ENCODE measurements at regions not wholly inside any gene's neighbourhood (a gene's known extent, or its start where the extent isn't known, plus 50 kb on each side); places are given as distances from the start of the nearest gene placed in this dataset.
"Not testable (repeated sequence)": the region's sequence is repeated elsewhere in the genome, so short reads cannot be mapped to it uniquely, and the experiment has no call there.

DNA sequence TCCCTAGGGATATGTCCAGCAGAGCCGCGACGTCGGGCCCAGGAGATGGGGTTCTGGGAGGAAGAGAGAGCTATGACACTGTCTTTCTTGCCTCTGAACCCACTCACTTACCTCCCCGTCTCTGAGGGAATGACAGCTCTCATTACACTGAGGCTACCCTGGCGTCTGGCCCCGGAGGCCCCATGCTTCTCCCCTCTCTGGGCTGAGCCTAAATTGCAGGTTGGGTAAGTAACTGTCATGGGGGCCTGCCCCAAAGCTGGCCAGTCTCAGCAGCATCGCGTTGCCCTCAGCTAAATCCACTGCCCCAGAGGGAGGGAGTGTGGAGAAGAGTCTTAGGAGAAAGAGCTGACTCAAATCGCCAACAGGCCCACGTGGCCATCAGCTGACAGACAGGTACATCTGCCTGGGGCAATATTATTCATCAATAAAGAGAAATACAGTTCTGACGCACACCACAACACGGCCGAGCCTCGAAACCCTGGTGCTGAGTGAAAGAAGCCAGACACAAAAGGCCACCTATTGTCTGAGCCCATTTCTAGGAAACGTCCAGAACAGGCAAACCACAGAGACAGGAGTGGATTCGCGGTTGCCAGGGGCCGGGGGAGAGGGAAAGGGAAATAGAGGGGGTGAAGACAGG, 156.4 kb downstream of the C16orf95 start:
- DNase-seq (no peak), ATAC-seq (ENCODE audit: low FRiP score) (no peak)
- WGBS, 2 donors, result 80 to 81% methylated on average over 19 of the region's 19 CpGs

DNA sequence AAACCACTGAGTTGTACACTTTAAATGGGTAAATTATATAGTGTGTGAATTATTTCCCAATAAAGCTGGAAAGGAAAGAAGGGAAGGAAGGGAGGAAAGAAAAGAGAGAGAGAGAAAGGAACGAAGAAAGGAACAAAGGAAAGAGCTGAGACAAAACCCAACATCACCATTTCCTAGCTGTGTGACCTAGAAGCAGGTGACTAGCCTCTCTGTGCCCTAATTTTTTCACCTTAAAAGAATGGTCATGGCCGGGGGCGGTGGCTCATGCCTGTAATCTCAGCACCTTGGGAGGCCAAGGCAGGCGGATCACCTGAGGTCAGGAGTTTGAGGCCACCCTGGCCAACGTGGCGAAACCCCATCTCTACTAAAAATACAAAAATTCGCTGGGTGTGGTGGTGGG, 155.8 kb downstream of the C16orf95 start:
- intact Hi-C loops (cut with DNase I); H3K36me3 ChIP-seq (ENCODE audit: control insufficient read depth in 1 of 2, insufficient read depth in 2 of 2, low read length in 1 of 2); H3K27ac ChIP-seq (ENCODE audit: low read depth in 1 of 2, low read length in 2 of 2); H3K27me3 ChIP-seq (ENCODE audit: control insufficient read depth in 1 of 2, insufficient read depth in 2 of 2, low read length in 1 of 2); DNase-seq; H3K9me3 ChIP-seq (ENCODE audit: control insufficient read depth, low read length); ATAC-seq (ENCODE audit: low FRiP score); H3K4me1 ChIP-seq (ENCODE audit: control insufficient read depth in 1 of 2, insufficient read depth in 2 of 2, low read length in 2 of 2); H3K4me3 ChIP-seq (ENCODE audit: low read length in 2 of 2): not testable (repeated sequence)
- WGBS, 2 donors, result 94 to 96% methylated on average over 7 of the region's 7 CpGs

More for the DNA sequence above, 156.4 kb downstream of the C16orf95 start:
- Histone ChIP-seq H3K9me3 (ENCODE audit: control insufficient read depth, low read length) (no peaks in the 10 kb centered on the region), H3K4me1 (ENCODE audit: control insufficient read depth in 1 of 2, insufficient read depth in 2 of 2, low read length in 2 of 2) (no peaks in the 10 kb centered on the region), H3K36me3 (ENCODE audit: control insufficient read depth in 1 of 2, insufficient read depth in 2 of 2, low read length in 1 of 2) (no peaks in the 10 kb centered on the region), H3K4me3 (ENCODE audit: low read length in 2 of 2) (no peak overlapping the region), H3K27me3 (ENCODE audit: control insufficient read depth in 1 of 2, insufficient read depth in 2 of 2, low read length in 1 of 2) (no peaks in the 10 kb centered on the region), H3K27ac (ENCODE audit: low read depth in 1 of 2, low read length in 2 of 2) (no peak overlapping the region)
- intact Hi-C loops (cut with DNase I), result no loop called here

DNA sequence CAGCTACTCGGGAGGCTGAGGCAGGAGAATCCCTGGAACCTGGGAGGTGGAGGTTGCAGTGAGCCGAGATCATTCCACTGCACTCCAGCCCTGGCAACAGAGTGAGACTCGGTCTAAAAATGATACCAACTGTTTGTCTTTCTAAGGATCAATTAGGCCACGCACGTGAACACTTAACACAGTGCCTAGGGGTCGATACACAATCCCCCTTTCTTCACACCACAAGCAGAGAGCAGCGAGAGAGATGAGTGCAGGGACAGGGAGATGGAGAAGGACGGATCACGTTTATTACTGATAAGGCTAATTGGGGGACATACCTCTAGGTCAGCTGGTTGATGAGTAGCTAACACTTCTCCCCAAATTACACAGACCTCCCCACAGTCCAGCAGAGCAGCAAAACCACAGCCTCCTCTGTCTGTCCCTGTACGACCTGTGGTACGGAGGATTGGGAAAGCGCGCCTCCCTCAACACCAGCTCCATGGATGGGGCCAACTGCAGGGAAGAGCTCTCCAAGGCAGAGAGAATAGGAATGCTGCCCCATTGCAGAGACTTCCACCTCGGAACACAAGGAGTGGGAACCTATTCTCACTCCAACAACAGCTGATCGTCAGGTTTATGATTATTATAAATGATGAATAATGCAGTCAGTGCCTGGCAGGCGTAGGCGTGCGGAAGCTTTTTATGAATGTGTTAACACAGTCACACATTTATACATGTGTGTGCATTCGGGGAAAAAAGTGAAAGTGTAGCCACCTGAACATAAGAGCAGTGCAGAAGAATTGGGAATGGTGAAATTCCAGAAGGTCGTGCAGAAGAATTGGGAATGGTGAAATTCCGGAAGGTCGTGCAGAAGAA, 155.1 kb downstream of the C16orf95 start:
- intact Hi-C loops (cut with DNase I), result no loop called here
- no peak overlapping the region for H3K4me3 ChIP-seq (ENCODE audit: low read length in 2 of 2)
- no peaks in the 10 kb centered on the region for H3K9me3 ChIP-seq (ENCODE audit: control insufficient read depth, low read length)
- H3K4me1 ChIP-seq (ENCODE audit: control insufficient read depth in 1 of 2, insufficient read depth in 2 of 2, low read length in 2 of 2), result no peaks in the 10 kb centered on the region
- no peaks in the 10 kb centered on the region for H3K27me3 ChIP-seq (ENCODE audit: control insufficient read depth in 1 of 2, insufficient read depth in 2 of 2, low read length in 1 of 2)
- no peaks in the 10 kb centered on the region for H3K36me3 ChIP-seq (ENCODE audit: control insufficient read depth in 1 of 2, insufficient read depth in 2 of 2, low read length in 1 of 2)
- WGBS, 2 donors, result 88 to 91% methylated on average over 22 of the region's 22 CpGs
- ATAC-seq (ENCODE audit: low FRiP score) (no peak), DNase-seq (no peak)
- no peak overlapping the region for H3K27ac ChIP-seq (ENCODE audit: low read depth in 1 of 2, low read length in 2 of 2)

DNA sequence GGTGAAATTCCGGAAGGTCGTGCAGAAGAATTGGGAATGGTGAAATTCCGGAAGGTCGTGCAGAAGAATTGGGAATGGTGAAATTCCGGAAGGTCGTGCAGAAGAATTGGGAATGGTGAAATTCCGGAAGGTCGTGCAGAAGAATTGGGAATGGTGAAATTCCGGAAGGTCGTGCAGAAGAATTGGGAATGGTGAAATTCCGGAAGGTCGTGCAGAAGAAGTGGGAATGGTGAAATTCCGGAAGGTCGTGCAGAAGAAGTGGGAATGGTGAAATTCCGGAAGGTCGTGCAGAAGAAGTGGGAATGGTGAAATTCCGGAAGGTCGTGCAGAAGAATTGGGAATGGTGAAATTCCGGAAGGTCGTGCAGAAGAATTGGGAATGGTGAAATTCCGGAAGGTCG, 154.4 kb downstream of the C16orf95 start:
- H3K27ac ChIP-seq (ENCODE audit: low read depth in 1 of 2, low read length in 2 of 2); intact Hi-C loops (cut with DNase I); H3K9me3 ChIP-seq (ENCODE audit: control insufficient read depth, low read length); H3K4me1 ChIP-seq (ENCODE audit: control insufficient read depth in 1 of 2, insufficient read depth in 2 of 2, low read length in 2 of 2); ATAC-seq (ENCODE audit: low FRiP score); H3K27me3 ChIP-seq (ENCODE audit: control insufficient read depth in 1 of 2, insufficient read depth in 2 of 2, low read length in 1 of 2); DNase-seq; H3K4me3 ChIP-seq (ENCODE audit: low read length in 2 of 2); H3K36me3 ChIP-seq (ENCODE audit: control insufficient read depth in 1 of 2, insufficient read depth in 2 of 2, low read length in 1 of 2): not testable (repeated sequence)
- 98% methylated on average over 14 to 15 of the region's 22 CpGs for WGBS, 2 donors

DNA sequence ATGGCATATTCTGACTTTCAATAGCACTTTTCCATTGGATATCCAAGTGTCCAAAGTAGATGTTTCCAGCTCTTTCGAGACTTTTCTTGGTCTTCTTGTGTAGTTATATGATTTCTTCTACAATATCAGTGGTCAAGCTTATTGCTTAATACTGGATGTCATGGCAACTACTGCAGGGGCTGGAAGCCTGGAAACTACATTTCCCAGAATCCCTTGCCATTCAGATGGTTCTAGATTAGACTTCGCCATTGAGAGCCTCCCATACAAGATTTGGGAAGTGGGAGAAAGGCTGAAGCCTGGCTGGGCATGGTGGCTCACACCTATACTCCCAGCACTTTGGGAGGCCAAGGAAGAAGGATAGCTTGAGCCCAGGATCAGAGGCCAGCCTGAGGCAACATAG, 153.6 kb downstream of the C16orf95 start:
- Histone ChIP-seq H3K4me1 (ENCODE audit: control insufficient read depth in 1 of 2, insufficient read depth in 2 of 2, low read length in 2 of 2) (no peaks in the 10 kb centered on the region), H3K9me3 (ENCODE audit: control insufficient read depth, low read length) (no peaks in the 10 kb centered on the region), H3K27me3 (ENCODE audit: control insufficient read depth in 1 of 2, insufficient read depth in 2 of 2, low read length in 1 of 2) (no peaks in the 10 kb centered on the region), H3K36me3 (ENCODE audit: control insufficient read depth in 1 of 2, insufficient read depth in 2 of 2, low read length in 1 of 2) (no peaks in the 10 kb centered on the region), H3K4me3 (ENCODE audit: low read length in 2 of 2) (no peak overlapping the region), H3K27ac (ENCODE audit: low read depth in 1 of 2, low read length in 2 of 2) (no peak overlapping the region)
- ATAC-seq (ENCODE audit: low FRiP score), result no peak
- WGBS, 2 donors, result 94 to 96% methylated on average over 2 of the region's 2 CpGs
- DNase-seq, result no peak
- intact Hi-C loops (cut with DNase I), result no loop called here

DNA sequence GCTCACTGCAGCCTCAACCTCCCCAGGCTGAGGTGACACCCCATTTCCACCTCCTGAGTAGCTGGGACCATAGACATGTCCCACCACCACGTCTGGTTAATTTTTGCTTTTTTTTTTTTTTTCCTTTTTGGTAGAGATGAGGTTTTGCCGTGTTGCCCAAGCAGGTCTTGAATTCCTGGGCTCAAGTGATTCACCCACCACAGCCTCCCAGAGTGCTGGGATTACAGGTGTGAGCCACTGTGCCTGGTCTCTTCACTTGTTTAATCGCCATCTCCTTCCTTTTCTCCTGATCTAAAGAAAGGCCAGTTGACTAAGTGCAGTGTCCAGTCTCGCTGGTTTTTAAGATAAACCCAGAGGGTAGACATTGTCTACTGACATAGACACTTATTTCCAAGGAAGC, 152.0 kb downstream of the C16orf95 start:
- intact Hi-C loops (cut with DNase I), result no loop called here
- DNase-seq (no peak), ATAC-seq (ENCODE audit: low FRiP score) (no peak)
- Histone ChIP-seq H3K9me3 (ENCODE audit: control insufficient read depth, low read length) (no peaks in the 10 kb centered on the region), H3K4me1 (ENCODE audit: control insufficient read depth in 1 of 2, insufficient read depth in 2 of 2, low read length in 2 of 2) (no peaks in the 10 kb centered on the region), H3K36me3 (ENCODE audit: control insufficient read depth in 1 of 2, insufficient read depth in 2 of 2, low read length in 1 of 2) (no peaks in the 10 kb centered on the region), H3K27me3 (ENCODE audit: control insufficient read depth in 1 of 2, insufficient read depth in 2 of 2, low read length in 1 of 2) (no peaks in the 10 kb centered on the region), H3K4me3 (ENCODE audit: low read length in 2 of 2) (no peak overlapping the region), H3K27ac (ENCODE audit: low read depth in 1 of 2, low read length in 2 of 2) (no peak overlapping the region)
- WGBS, 2 donors, result 90 to 95% methylated on average over 4 of the region's 4 CpGs

DNA sequence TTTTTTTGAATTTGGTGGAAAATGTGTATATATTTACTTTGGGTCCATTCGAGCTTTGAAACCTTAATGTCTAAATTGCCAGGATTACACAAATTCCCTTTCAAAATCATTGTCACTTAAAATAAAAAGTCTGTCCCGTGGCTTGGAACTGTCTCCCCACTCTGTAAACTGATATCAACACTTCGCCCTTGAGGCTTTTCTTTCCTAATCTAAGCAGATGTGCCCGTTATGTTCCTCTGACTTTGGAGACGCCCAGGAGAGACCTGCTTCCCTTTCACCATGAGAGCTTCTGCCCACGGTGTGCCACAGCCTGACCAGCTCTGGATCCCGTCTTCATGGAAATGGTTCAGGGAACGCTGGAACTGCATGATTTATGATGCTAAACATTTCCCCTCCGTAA, 151.3 kb downstream of the C16orf95 start:
- no peak overlapping the region for H3K27ac ChIP-seq (ENCODE audit: low read depth in 1 of 2, low read length in 2 of 2)
- intact Hi-C loops (cut with DNase I), result no loop called here
- peak; percentile 15 for ATAC-seq (ENCODE audit: low FRiP score)
- H3K4me1 ChIP-seq (ENCODE audit: control insufficient read depth in 1 of 2, insufficient read depth in 2 of 2, low read length in 2 of 2), result no peaks in the 10 kb centered on the region
- no peaks in the 10 kb centered on the region for H3K36me3 ChIP-seq (ENCODE audit: control insufficient read depth in 1 of 2, insufficient read depth in 2 of 2, low read length in 1 of 2)
- H3K27me3 ChIP-seq (ENCODE audit: control insufficient read depth in 1 of 2, insufficient read depth in 2 of 2, low read length in 1 of 2), result no peaks in the 10 kb centered on the region
- WGBS, 2 donors, result 67% methylated on average over 9 of the region's 9 CpGs
- DNase-seq, result no peak
- no peak overlapping the region for H3K4me3 ChIP-seq (ENCODE audit: low read length in 2 of 2)
- H3K9me3 ChIP-seq (ENCODE audit: control insufficient read depth, low read length), result no peaks in the 10 kb centered on the region

DNA sequence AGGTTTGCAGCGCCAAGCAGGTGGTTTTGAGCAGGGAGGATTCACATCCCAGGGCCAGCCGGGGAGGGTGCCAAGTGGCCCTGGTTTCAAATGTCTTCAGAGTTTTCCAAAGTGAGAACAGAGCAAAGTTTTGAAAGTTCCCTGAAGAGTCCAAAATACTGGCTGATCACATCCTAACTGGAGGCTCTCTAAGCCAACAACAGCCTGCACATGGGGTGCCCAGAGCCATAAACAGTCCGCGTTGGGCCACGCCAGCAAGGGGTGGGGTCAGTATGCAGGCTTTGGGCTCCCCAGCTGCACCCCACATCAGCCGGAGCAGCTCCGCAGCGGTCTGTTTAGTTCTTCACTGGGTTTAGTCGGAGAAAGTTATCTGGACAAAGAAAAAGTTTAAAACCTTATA, 150.9 kb downstream of the C16orf95 start:
- no peak overlapping the region for H3K4me3 ChIP-seq (ENCODE audit: low read length in 2 of 2)
- no peaks in the 10 kb centered on the region for H3K27me3 ChIP-seq (ENCODE audit: control insufficient read depth in 1 of 2, insufficient read depth in 2 of 2, low read length in 1 of 2)
- WGBS, 2 donors, result 87 to 89% methylated on average over 9 of the region's 9 CpGs
- ATAC-seq (ENCODE audit: low FRiP score), result no peak
- no peaks in the 10 kb centered on the region for H3K9me3 ChIP-seq (ENCODE audit: control insufficient read depth, low read length)
- no peaks in the 10 kb centered on the region for H3K4me1 ChIP-seq (ENCODE audit: control insufficient read depth in 1 of 2, insufficient read depth in 2 of 2, low read length in 2 of 2)
- intact Hi-C loops (cut with DNase I), result no loop called here
- no peak for DNase-seq
- no peak overlapping the region for H3K27ac ChIP-seq (ENCODE audit: low read depth in 1 of 2, low read length in 2 of 2)
- H3K36me3 ChIP-seq (ENCODE audit: control insufficient read depth in 1 of 2, insufficient read depth in 2 of 2, low read length in 1 of 2), result no peaks in the 10 kb centered on the region

DNA sequence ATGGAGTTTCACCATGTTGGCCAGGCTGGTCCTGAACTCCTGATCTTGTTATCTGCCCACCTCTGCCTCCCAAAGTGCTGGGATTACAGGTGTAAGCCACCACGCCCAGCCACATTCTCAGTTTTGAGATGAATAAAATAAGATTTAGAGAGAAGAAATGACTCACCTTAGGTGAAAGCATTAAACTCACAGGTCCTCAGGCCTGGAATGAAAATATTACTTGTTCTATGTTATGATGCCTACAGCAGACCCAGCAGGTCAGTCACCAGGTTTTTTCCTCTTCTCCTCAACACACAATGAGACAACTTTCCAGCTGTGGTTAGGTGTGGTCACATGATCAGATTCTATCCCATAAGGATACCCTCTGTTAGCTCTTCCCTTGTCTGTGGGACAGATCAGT, 150.3 kb downstream of the C16orf95 start:
- no peak for ATAC-seq (ENCODE audit: low FRiP score)
- 96 to 97% methylated on average over 1 of the region's 1 CpG for WGBS, 2 donors
- DNase-seq, result no peak
- no peaks in the 10 kb centered on the region for H3K36me3 ChIP-seq (ENCODE audit: control insufficient read depth in 1 of 2, insufficient read depth in 2 of 2, low read length in 1 of 2)
- no peaks in the 10 kb centered on the region for H3K27me3 ChIP-seq (ENCODE audit: control insufficient read depth in 1 of 2, insufficient read depth in 2 of 2, low read length in 1 of 2)
- H3K4me1 ChIP-seq (ENCODE audit: control insufficient read depth in 1 of 2, insufficient read depth in 2 of 2, low read length in 2 of 2), result no peaks in the 10 kb centered on the region
- no peak overlapping the region for H3K27ac ChIP-seq (ENCODE audit: low read depth in 1 of 2, low read length in 2 of 2)
- intact Hi-C loops (cut with DNase I), result no loop called here
- no peaks in the 10 kb centered on the region for H3K9me3 ChIP-seq (ENCODE audit: control insufficient read depth, low read length)
- H3K4me3 ChIP-seq (ENCODE audit: low read length in 2 of 2), result no peak overlapping the region

All from aorta (tissue), 5 donors.